GM18870 (cell line): ENCODE measurements at regions not wholly inside any gene's neighbourhood (a gene's known extent, or its start where the extent isn't known, plus 50 kb on each side); places are given as distances from the start of the nearest gene placed in this dataset.

Experiments used
- ATAC-seq: cut with Tn5 transposase; IDR thresholded peaks from one replicate; pipeline ENCODE4 v1.9.1; 2021; ENCODE audit warnings: moderate library complexity; ENCODE audit not compliant: unreplicated experiment

GRCh38 chr2:199629301-199629700 lies 171.6 kb upstream of the SATB2 start:
- no peak for ATAC-seq

DNA sequence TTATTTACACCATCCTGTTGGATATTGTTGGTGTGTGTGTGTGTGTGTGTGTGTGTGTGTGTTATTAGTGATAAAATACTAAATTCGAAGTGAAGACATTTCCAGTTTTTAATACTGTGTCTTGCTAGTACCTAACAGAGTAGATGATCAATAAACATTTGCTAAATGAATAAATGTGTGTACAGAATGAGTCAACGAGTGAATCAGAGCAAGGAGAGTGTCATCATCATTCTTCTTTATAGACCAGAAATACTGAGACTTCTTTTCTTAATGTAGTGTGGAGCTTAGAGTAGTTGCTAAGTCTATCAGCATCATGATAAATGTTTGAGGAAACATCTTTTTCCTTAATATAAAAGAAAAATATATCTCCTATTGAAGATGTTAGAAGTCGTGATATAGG lies 169.7 kb upstream of the SATB2 start:
- no peak for ATAC-seq

DNA sequence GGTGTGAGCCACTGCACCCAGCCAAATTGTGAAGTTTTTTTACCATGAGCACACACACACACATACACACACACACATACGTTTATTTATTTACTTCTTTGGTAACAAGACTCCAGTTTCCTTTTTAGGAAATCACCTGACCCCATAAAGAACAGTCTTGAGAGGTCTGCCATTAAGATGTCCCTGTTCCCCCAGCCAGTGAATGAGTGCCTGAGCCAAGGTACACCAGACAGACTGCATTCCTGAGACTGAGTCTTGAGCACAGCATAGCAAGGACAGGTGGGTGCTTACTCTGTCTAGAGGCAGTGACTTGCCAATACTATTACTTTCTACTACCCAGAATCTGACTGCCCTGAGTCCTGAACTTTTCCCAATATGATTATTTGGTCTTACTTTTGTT lies 167.2 kb upstream of the SATB2 start:
- ATAC-seq, result no peak

GRCh38 chr2:199612509-199613130 lies 154.9 kb upstream of the SATB2 start:
- ATAC-seq, result no peak

- no peak for ATAC-seq
These were observed 150.2 kb upstream of the SATB2 start for GRCh38 chr2:199607914-199608313.

GRCh38 chr2:199606193-199606780 lies 148.5 kb upstream of the SATB2 start:
- ATAC-seq, result no peak

GRCh38 chr2:199603721-199604291 lies 146.1 kb upstream of the SATB2 start:
- ATAC-seq, result no peak

GRCh38 chr2:199602896-199603717 lies 145.4 kb upstream of the SATB2 start:
- ATAC-seq, result no peak

GRCh38 chr2:199602271-199602895 lies 144.6 kb upstream of the SATB2 start:
- no peak for ATAC-seq

DNA sequence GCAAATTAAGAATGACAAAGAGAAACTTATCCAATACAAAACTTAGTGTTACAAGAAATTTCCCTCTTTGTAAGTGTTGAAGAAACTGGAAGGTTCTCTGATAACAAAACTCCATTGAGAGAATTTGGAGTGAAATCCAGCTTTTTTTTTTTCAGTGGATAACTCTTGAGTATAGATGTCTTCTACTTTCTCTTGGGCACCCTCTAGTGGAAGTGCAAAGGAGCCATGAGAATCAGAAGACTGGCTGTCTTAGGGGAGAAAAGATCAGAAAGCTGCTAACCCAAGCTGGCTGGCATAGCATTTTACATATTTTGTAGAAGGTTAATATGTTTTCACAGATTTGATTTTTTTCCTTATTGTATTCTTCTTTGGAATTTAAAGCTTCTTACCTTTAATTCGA lies 138.8 kb upstream of the SATB2 start:
- no peak for ATAC-seq

DNA sequence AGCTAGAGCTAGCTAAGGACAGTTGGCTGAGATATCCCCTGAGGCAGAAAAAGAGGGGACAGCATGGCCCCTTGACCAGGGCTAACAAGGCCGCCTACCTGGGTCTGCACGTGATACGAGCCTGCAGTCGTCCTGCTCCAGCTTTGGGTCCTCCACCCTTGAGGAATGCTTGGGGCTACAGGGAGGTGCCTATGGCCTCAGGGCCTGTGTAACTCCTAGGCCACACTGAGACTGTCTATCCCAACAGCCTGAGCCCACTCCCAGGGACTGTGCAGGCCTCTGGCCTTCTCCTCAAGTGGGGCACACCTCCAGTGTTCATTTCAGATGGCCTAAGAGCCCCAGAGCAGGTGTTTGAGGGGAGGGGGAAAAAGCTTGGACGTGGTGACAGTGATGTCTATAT lies 136.7 kb upstream of the SATB2 start:
- no peak for ATAC-seq

- no peak for ATAC-seq
These were observed 134.1 kb upstream of the SATB2 start for GRCh38 chr2:199591826-199592225.

- ATAC-seq, result no peak
These were observed 132.8 kb upstream of the SATB2 start for GRCh38 chr2:199590321-199591203.

DNA sequence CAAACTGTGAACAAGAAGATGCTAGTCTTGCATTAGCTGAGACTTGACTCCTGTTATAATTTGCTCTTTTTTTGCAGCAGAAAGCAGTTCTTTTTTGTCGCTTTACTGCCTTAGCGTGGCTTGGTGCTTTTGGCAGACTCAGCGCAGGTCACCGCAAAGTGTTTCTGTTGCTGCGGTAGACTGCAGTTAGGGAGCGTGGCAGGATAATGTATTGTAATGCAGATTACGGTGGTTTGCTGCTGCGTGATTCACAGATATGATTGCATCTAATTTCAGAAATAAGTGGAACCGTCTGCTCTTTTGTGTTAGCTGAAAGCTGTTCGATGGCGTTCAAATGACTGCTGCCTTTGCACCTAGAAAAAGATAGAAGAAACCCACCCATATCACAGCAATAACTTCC lies 131.6 kb upstream of the SATB2 start:
- ATAC-seq, result no peak

DNA sequence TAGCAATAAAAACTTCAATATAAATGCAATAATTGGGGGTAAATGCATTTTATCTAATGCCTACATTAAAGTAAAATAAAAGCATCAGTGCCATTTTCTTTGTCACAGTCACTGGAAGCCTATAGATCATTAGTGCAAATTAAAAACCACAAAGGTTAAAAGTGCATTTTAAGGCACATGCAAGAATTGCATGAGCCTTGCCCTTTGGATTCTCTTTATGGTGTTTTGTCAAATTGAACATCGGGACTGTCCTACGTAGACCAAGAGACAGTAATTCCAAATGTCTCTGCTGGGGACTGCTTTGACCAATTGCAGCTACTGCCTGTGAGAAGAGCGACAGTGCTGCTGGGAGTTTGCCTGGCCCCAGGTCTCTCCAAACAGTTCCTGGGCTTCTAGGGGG lies 130.3 kb upstream of the SATB2 start:
- ATAC-seq, result no peak

- no peak for ATAC-seq
These were observed 128.9 kb upstream of the SATB2 start for GRCh38 chr2:199586646-199587045.

GRCh38 chr2:199583676-199584075 lies 125.9 kb upstream of the SATB2 start:
- no peak for ATAC-seq

DNA sequence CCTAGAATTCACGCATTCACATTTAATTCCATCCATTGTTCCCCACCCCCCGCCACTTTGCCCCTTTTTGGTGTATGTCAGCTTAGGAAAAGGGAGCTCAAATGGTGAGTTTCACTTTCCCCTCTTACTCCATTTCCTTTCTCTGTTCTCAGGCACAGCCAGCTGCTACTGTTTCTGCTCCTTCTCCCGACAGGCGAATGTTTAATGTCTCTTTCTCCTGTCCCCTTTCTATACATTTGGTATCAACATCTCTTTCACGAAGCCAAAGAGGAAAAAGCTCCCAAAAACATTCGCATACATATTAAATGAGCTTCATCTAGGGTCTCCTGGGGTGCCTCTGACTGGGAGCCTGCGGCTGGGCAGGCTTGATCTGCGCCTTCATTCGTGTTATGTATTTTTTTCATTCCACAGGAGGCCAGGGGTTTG lies 124.2 kb upstream of the SATB2 start:
- no peak for ATAC-seq

- ATAC-seq, result no peak
These were observed 123.7 kb upstream of the SATB2 start for GRCh38 chr2:199581408-199581807.

GRCh38 chr2:199575416-199575815 lies 117.7 kb upstream of the SATB2 start:
- ATAC-seq, result no peak
